Osteocyte (in vitro differentiated cells): ENCODE measurements at regions not wholly inside any gene's neighbourhood (a gene's known extent, or its start where the extent isn't known, plus 50 kb on each side); places are given as distances from the start of the nearest gene placed in this dataset.

ENCODE experiments used
- DNase-seq: peaks from one replicate; pipeline ENCODE4 v3.0.0; 2021; ENCODE audit warnings: mixed read lengths; ENCODE audit not compliant: unreplicated experiment; ENCODE audit errors: extremely low spot score
- H3K27ac Mint-ChIP-seq: one replicate; pipeline ENCODE4 v1.8.0; 2021; ENCODE audit warnings: mild to moderate bottlenecking, mixed read lengths; ENCODE audit not compliant: unreplicated experiment
- H3K27me3 Mint-ChIP-seq: one replicate; pipeline ENCODE4 v1.8.0; 2021; ENCODE audit warnings: mixed read lengths; ENCODE audit not compliant: unreplicated experiment
- H3K36me3 Mint-ChIP-seq: one replicate; pipeline ENCODE4 v1.8.0; 2021; ENCODE audit warnings: mixed read lengths; ENCODE audit not compliant: unreplicated experiment
- H3K4me1 Mint-ChIP-seq: one replicate; pipeline ENCODE4 v1.8.0; 2021; ENCODE audit warnings: mixed read lengths; ENCODE audit not compliant: unreplicated experiment
- H3K4me3 Mint-ChIP-seq: one replicate; pipeline ENCODE4 v1.8.0; 2021; ENCODE audit warnings: mild to moderate bottlenecking, moderate library complexity, mixed read lengths; ENCODE audit not compliant: unreplicated experiment
- H3K9me3 Mint-ChIP-seq: one replicate; pipeline ENCODE4 v1.8.0; 2021; ENCODE audit warnings: mixed read lengths; ENCODE audit not compliant: unreplicated experiment
- TF ChIP-seq, protein P1 (sequence below): fragments of 200-600 bp; sonication (generic); IDR thresholded peaks from 2 replicates; pipeline ENCODE4 v1.5.0; 2021; ENCODE audit warnings: antibody characterized with exemption, mild to moderate bottlenecking, moderate library complexity

- Mint-ChIP-seq H3K27ac (no peak overlapping the region), H3K36me3 (no peaks in the 10 kb centered on the region), H3K4me1 (no peaks in the 10 kb centered on the region), H3K27me3 (peaks cover 2% of the 10 kb centered on the region), H3K9me3 (no peaks in the 10 kb centered on the region), H3K4me3 (no peak overlapping the region)
- DNase-seq = no peak
- TF ChIP-seq, protein P1, sequence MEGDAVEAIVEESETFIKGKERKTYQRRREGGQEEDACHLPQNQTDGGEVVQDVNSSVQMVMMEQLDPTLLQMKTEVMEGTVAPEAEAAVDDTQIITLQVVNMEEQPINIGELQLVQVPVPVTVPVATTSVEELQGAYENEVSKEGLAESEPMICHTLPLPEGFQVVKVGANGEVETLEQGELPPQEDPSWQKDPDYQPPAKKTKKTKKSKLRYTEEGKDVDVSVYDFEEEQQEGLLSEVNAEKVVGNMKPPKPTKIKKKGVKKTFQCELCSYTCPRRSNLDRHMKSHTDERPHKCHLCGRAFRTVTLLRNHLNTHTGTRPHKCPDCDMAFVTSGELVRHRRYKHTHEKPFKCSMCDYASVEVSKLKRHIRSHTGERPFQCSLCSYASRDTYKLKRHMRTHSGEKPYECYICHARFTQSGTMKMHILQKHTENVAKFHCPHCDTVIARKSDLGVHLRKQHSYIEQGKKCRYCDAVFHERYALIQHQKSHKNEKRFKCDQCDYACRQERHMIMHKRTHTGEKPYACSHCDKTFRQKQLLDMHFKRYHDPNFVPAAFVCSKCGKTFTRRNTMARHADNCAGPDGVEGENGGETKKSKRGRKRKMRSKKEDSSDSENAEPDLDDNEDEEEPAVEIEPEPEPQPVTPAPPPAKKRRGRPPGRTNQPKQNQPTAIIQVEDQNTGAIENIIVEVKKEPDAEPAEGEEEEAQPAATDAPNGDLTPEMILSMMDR = no peak
Observed at GRCh38 chr18:55663891-55664290, 75.9 kb upstream of the TCF4 start.

GRCh38 chr18:55658598-55658997, 70.6 kb upstream of the TCF4 start:
- Mint-ChIP-seq H3K9me3 (no peaks in the 10 kb centered on the region), H3K36me3 (no peaks in the 10 kb centered on the region), H3K4me1 (no peaks in the 10 kb centered on the region), H3K27me3 (peaks cover 2% of the 10 kb centered on the region), H3K4me3 (no peak overlapping the region), H3K27ac (no peak overlapping the region)
- TF ChIP-seq, protein P1 = no peak
- no peak for DNase-seq

GRCh38 chr18:55657572-55658331, 69.8 kb upstream of the TCF4 start:
- TF ChIP-seq, protein P1 = no peak

GRCh38 chr18:55654986-55655385, 67.0 kb upstream of the TCF4 start:
- no peaks in the 10 kb centered on the region for H3K27me3 Mint-ChIP-seq
- H3K27ac Mint-ChIP-seq = no peak overlapping the region
- TF ChIP-seq, protein P1 = no peak

More at GRCh38 chr18:55657572-55658331, 69.8 kb upstream of the TCF4 start:
- DNase-seq = no peak
- Mint-ChIP-seq H3K4me1 (no peaks in the 10 kb centered on the region), H3K4me3 (no peak overlapping the region), H3K36me3 (no peaks in the 10 kb centered on the region), H3K9me3 (no peaks in the 10 kb centered on the region), H3K27ac (no peak overlapping the region), H3K27me3 (peaks cover 2% of the 10 kb centered on the region)

DNA sequence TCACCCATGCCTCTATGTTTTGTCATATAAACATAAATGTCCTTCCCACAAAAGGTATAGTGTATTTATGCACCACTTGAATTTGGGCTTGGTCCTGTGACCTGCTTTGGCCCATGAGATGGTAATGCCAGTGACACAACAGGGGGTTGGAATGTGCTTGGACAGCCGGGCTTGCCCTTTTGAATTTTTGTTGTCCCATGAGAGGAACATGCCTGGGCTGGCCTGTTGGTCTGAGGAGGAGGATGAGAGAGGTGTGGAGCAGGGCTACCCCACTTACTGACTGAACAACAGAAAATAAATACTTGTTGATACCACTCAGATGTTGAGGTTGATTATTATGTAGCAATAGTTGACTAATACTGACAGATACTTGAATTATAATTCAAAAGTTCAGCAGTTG, 63.2 kb upstream of the TCF4 start:
- Mint-ChIP-seq H3K9me3 (no peaks in the 10 kb centered on the region), H3K27ac (no peak overlapping the region), H3K27me3 (no peaks in the 10 kb centered on the region), H3K4me1 (peaks cover 16% of the 10 kb centered on the region), H3K36me3 (no peaks in the 10 kb centered on the region), H3K4me3 (no peak overlapping the region)
- DNase-seq = no peak
- TF ChIP-seq, protein P1 = no peak

More at GRCh38 chr18:55654986-55655385, 67.0 kb upstream of the TCF4 start:
- Mint-ChIP-seq H3K4me3 (no peak overlapping the region), H3K36me3 (no peaks in the 10 kb centered on the region), H3K9me3 (no peaks in the 10 kb centered on the region), H3K4me1 (peaks cover 16% of the 10 kb centered on the region)
- no peak for DNase-seq
